ENCODE measurements at regions not wholly inside any gene's neighbourhood (a gene's known extent, or its start where the extent isn't known, plus 50 kb on each side); places are given as distances from the start of the nearest gene placed in this dataset.

DNA sequence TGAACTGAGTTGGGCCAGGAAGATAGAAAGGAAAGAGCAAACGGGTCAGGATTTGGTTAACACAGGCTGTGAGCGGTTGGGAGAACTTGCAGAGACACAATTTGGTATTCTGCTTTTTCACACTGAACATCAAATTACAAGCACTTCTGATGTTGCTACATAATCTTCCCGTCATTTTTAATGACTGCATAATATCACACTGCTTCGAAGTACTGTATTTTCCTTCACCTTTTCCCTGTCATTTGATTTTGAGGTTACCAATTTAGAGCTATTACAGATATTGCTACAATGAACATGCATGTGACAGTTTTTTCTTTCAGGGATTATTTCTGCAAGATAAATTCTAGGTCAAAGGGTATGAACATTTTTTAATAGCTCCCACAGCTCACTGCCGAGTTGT, 71.4 kb upstream of the CPEB4 start:
- no peak overlapping the region for H2AFZ ChIP-seq (ENCODE audit: low read length)
- H3K4me3 ChIP-seq (ENCODE audit: extremely low read depth in 1 of 4, insufficient read depth in 2 of 4, low read depth in 3 of 4, low read length in 4 of 4) = no peak overlapping the region
- H3K36me3 ChIP-seq (ENCODE audit: control insufficient read depth in 2 of 4, insufficient read depth in 4 of 4, low read length in 3 of 4) = no peaks in the 10 kb centered on the region
- peaks cover 0 to 6% (median 0%) of the 10 kb centered on the region in 4 experiments; a peak in 2 of 7 replicates for H3K4me1 ChIP-seq (replicated peaks in 1 of 4; ENCODE audit: control insufficient read depth in 3 of 4, insufficient read depth in 4 of 4, low read length in 3 of 4)
- H3K27me3 ChIP-seq (replicated peaks in 1 of 4; ENCODE audit: control insufficient read depth in 3 of 4, extremely low read depth in 1 of 4, insufficient read depth in 3 of 4, low read length in 3 of 4) = no peaks in the 10 kb centered on the region
- H4K5ac ChIP-seq (ENCODE audit: insufficient read length, low read depth, low read length) = no peak overlapping the region
- no peak overlapping the region for H3K9ac ChIP-seq (replicated peaks in 1 of 4; ENCODE audit: extremely low read depth in 1 of 4, low read depth in 3 of 4, low read length in 3 of 4)
- H3K56ac ChIP-seq (replicated peaks; ENCODE audit: insufficient read length, low read depth, low read length) = no peak overlapping the region
- H3K79me2 ChIP-seq (ENCODE audit: control insufficient read depth in 1 of 2, insufficient read depth in 2 of 2, low read length in 2 of 2) = no peaks in the 10 kb centered on the region
- ChIA-PET CTCF (ENCODE audit: partially characterized antibody) (no interaction called here), POLR2A (ENCODE audit: partially characterized antibody) (no interaction called here)
- H3K14ac ChIP-seq (ENCODE audit: insufficient read length) = no peak overlapping the region
- H4K8ac ChIP-seq (ENCODE audit: extremely low read depth, insufficient read depth, low read length) = no peak overlapping the region
- H2BK5ac ChIP-seq (ENCODE audit: low read depth, low read length) = no peak overlapping the region
- no peak for FAIRE-seq
- H3K9me3 ChIP-seq (ENCODE audit: insufficient read depth in 2 of 2, low read depth in 1 of 2, low read length in 1 of 2) = no peaks in the 10 kb centered on the region
- no peak overlapping the region for H3K23ac ChIP-seq (ENCODE audit: insufficient read length)
- no peak overlapping the region for H3K4me2 ChIP-seq (ENCODE audit: insufficient read depth in 1 of 2, low read depth in 2 of 2, low read length in 2 of 2)
- no peak for DNase-seq (ENCODE audit: low read depth in 1 of 2, low spot score in 2 of 2)
- H2BK15ac ChIP-seq (ENCODE audit: low read length) = no peak overlapping the region
- H2BK20ac ChIP-seq (ENCODE audit: low read length) = no peak overlapping the region
- no peaks in the 10 kb centered on the region for H3K79me1 ChIP-seq (ENCODE audit: low read depth, low read length)
- H3K23me2 ChIP-seq (ENCODE audit: low read depth, low read length) = no peaks in the 10 kb centered on the region; the same call in 1 of the 2 replicates
- H4K20me1 ChIP-seq (replicated peaks in 1 of 2; ENCODE audit: control insufficient read depth in 1 of 2, insufficient read depth in 2 of 2, low read length in 2 of 2) = no peaks in the 10 kb centered on the region
- no peak overlapping the region for H3K4ac ChIP-seq (replicated peaks; ENCODE audit: insufficient read length, low read depth, low read length)
- H3K18ac ChIP-seq (ENCODE audit: extremely low read depth, low read length) = no peak overlapping the region
- TF ChIP-seq TEAD4 (IDR thresholded peaks at IDR 0.05; ENCODE audit: low read depth, low read length) (no peak), CREB1 (IDR thresholded peaks at IDR 0.05) (no peak), SRF (IDR thresholded peaks at IDR 0.05; ENCODE audit: low read depth, low read length) (no peak), POLR2A (IDR thresholded peaks at IDR 0.05; ENCODE audit: control extremely low read depth in 1 of 2, low read depth in 2 of 2, low read length in 2 of 2) (no peak), ZNF274 (IDR thresholded peaks at IDR 0.05; ENCODE audit: borderline replicate concordance, extremely low read depth, low read length) (no peak), EGR1 (IDR thresholded peaks at IDR 0.05; ENCODE audit: borderline replicate concordance, low read depth, low read length) (no peak), TBP (IDR thresholded peaks at IDR 0.05; ENCODE audit: low read depth, low read length) (no peak), HDAC2 (IDR thresholded peaks at IDR 0.05; ENCODE audit: borderline replicate concordance in 1 of 2, low read depth in 2 of 2, low read length in 2 of 2) (no peak), EZH2 (IDR thresholded peaks at IDR 0.05; ENCODE audit: low read depth, low read length, severe bottlenecking) (no peak)
- TF ChIP-seq, protein P1, sequence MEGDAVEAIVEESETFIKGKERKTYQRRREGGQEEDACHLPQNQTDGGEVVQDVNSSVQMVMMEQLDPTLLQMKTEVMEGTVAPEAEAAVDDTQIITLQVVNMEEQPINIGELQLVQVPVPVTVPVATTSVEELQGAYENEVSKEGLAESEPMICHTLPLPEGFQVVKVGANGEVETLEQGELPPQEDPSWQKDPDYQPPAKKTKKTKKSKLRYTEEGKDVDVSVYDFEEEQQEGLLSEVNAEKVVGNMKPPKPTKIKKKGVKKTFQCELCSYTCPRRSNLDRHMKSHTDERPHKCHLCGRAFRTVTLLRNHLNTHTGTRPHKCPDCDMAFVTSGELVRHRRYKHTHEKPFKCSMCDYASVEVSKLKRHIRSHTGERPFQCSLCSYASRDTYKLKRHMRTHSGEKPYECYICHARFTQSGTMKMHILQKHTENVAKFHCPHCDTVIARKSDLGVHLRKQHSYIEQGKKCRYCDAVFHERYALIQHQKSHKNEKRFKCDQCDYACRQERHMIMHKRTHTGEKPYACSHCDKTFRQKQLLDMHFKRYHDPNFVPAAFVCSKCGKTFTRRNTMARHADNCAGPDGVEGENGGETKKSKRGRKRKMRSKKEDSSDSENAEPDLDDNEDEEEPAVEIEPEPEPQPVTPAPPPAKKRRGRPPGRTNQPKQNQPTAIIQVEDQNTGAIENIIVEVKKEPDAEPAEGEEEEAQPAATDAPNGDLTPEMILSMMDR (IDR thresholded peaks at IDR 0.05; ENCODE audit: control extremely low read depth in 1 of 3, insufficient read depth in 1 of 3, low read depth in 1 of 3, low read length in 3 of 3) = no peak
- no peak overlapping the region for H2BK120ac ChIP-seq (replicated peaks; ENCODE audit: low read depth, low read length)
- no peak overlapping the region for H3K27ac ChIP-seq (ENCODE audit: low read depth, low read length)
- H2BK12ac ChIP-seq (ENCODE audit: low read depth, low read length) = no peak overlapping the region
- WGBS, 2 experiments (ENCODE audit: extremely low coverage in 1 of 2, insufficient coverage in 1 of 2, insufficient read length in 1 of 2, insufficient replicate concordance in 2 of 2, low coverage in 1 of 2, low lambda C conversion rate in 2 of 2, missing lambda C conversion rate in 1 of 2) = 86% methylated on average over 5 of the region's 5 CpGs; no CpG with 5 or more reads in 1 of the 2 experiments
- no peak overlapping the region for H2AK5ac ChIP-seq (ENCODE audit: low read depth, low read length)
- no peak overlapping the region for H4K91ac ChIP-seq (replicated peaks; ENCODE audit: insufficient read length, low read length)
